ENCODE measurements at regions not wholly inside any gene's neighbourhood (a gene's known extent, or its start where the extent isn't known, plus 50 kb on each side); places are given as distances from the start of the nearest gene placed in this dataset.

DNA sequence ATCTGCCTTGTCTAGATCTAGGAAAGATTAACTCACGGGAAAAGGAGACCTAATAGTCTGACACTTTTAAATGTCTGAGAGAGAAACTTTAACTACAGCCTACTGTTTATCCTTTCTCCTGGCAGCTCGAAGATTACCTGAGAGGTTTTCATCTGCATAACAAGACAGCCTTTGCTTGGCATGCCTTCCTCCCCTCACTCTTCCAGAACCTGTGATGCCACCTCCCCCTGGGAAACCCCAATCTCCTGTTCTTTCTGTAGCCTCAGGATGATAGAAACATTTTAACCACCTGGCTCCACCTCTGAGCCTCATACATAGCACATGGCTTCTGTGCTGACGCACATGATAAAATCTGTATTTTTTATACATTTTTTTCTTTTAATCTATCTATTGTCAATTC, 420.8 kb downstream of the CNTN6 start:
- TF ChIP-seq CTCF (IDR thresholded peaks at IDR 0.05; ENCODE audit: low read length), result no peak
- TF ChIP-seq EZH2phosphoT487 (IDR thresholded peaks at IDR 0.05; ENCODE audit: low read length), result no peak
